GM19395 (cell line): ENCODE measurements at regions not wholly inside any gene's neighbourhood (a gene's known extent, or its start where the extent isn't known, plus 50 kb on each side); places are given as distances from the start of the nearest gene placed in this dataset.

Source experiments
- ATAC-seq: cut with Tn5 transposase; IDR thresholded peaks from one replicate; pipeline ENCODE4 v1.9.1; 2021; ENCODE audit warnings: mild to moderate bottlenecking, moderate library complexity; ENCODE audit not compliant: unreplicated experiment

DNA sequence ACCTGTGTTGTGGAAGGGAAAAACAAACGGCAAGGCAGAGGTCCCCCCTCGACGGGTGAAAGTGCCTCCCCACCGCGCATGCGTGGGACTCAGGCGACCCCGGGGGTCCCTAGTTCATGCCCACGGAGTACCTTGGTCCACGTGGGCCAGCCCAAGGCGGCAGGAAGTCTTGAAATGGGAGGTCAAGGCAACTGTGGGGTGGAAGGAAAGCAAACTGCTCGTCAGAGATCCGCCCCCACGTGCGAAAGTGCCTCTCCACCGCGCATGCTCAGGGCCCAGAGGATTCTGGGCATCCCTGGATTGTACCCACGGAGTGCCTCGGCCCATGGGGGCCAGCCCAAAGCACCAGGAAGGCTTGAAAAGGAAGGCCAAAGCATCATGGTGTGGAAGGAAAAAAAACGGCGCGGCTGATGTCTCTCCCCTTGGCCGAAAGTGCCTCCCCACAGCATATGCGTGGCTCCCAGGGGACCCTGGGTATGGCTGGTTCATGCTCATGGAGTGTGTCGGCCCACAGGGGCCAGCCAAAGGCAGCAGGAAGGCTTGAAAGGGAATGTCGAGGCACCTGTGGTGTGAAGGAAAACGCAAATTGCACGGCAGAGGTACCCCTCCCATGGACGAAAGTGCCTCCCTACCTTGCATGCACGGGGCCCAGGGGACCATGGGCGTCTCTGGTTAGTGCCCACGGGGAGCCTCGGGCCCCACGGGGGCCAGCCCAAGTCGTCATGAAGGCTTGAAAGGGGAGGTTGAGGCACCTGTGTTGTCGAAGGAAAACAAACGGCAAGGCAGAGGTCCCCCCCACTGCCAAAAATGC is 369.7 kb downstream of the ALG10 start:
- ATAC-seq, result no peak

DNA sequence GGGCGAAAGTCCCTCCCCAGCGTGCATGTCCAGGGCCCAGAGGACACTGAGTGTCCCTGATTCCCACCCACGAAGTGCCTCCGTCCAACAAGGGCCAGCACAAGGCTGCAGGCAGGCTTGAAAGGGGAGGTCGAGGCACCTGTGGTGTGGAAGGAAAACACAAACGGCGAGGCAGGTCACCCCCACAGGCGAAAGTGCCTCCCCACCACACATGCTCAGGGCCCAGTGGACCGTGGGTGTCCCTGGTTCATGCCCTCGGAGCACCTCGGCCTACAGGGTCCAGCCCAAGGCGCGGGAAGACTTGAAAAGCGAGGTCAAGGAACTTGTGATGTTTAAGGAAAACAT is 370.4 kb downstream of the ALG10 start:
- ATAC-seq, result no peak

- no peak for ATAC-seq
These were observed 371.0 kb downstream of the ALG10 start for GRCh38 chr12:34393086-34393820.

- ATAC-seq, result no peak
These were observed 371.5 kb downstream of the ALG10 start for GRCh38 chr12:34393821-34394150.

DNA sequence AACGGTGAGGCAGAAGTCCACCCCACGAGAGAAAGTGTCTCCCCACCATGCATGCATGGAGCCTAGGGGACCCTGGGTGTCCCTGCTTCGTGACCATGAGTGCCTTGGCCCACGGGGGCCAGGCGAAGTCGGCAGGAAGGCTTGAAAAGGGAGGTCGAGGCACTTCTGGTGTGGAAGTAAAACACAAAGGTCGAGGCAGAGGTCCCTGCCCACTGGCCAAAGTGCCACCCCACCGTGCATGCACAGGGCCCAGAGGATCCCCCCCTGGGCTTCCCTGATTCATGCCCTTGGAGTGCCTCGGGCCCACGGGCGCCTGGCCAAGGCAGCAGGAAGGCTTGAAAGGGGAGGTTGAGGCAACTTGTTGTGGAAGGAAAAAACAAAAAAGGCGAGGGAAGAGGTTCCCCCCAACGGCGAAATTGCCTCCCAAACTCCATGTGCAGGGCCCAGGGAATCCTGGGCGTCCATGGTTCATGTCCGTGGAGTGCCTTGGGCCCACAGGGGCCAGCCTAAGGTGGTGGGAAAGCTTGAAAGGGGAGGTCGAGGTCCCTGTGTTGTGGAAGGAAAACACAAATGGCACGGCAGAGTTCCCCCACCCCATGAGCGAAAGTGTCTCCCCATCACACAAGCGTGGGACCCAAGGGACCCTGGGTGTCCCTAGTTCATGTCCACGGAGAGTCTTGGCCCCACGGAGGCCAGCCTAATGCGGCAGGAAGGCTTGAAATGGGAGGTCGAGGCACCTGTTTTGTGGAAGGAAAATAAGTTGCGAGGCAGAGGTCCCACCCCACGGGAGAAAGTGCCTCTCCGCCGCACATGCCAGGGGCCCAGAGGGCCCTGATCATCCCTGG is 372.1 kb downstream of the ALG10 start:
- ATAC-seq, result no peak

DNA sequence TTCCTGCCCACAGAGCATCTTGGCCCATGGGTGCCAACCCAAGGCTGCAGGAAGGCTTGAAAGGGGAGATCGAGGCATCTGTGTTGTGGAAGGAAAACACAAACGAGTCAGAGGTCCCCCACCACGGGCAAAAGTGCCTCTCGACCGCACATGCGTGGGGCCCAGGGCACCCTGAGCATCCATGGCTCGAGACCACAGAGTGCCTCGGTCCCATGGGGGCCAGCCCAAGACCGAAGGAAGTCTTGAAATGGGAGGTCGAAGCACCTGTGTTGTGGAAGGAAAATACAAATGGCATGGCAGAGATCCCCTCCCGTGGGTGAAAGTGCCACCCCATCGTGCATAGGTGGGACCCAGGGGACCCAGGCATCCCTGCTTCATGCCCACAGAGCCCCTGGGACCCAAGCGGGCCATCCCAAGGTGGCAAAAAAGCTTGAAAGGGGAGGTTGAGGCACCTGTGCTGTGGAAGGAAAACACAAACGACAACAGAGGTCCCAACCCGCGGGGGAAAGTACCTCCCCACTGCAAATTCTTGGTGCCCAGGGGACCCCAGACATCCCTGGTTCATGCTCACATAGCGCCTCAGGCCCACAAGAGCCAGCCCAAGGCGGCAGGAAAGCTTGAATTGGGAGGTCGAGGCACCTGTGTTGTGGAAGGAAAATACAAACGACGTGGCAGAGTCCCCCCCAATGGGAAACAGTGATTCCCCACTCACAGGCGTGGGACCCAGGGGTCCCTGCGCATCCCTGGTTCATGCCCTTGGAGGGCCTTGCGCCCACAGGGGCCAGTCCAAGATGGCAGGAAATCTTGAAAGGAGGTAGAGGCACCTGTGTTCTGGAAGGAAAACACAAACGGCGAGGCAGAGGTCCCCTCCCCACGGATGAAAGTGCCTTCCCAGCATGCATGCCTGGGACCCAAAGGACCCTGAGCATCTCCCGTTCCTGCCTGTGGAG is 373.0 kb downstream of the ALG10 start:
- ATAC-seq, result no peak

GRCh38 chr12:34396006-34396860 is 373.9 kb downstream of the ALG10 start:
- no peak for ATAC-seq

DNA sequence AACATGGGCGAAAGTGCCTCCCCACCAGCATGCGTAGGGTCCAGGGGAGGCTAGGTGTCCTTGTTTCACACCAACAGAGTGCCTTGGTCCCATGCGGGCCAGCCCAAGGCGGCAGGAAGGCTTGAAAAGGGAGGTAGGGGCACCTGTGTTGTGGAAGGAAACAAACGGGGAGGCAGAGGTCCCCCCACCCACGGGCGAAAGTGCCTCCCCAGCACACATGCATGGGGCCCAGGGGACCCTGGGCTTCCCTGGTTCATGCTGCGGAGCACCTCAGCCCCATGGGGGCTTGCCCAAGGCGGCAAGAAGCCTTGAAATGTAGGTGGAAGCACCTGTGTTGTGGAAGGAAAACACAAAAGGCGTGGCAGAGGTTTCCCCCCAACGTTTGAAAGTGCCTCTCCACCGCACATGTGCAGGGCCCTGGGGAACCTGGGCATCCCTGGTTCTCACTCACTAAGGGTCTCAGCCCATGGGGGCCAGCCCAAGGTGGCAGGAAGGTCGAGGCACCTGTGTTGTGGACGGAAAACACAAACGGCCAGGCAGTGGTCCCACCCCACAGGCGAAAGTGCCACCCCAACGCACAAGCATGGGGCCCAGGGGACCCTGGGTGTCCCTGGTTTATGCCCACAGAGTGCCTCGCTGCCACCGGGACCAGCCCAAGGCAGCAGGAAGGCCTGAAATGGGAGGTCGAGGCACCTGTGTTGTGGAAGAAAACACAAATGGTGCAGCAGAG is 374.7 kb downstream of the ALG10 start:
- ATAC-seq, result no peak

DNA sequence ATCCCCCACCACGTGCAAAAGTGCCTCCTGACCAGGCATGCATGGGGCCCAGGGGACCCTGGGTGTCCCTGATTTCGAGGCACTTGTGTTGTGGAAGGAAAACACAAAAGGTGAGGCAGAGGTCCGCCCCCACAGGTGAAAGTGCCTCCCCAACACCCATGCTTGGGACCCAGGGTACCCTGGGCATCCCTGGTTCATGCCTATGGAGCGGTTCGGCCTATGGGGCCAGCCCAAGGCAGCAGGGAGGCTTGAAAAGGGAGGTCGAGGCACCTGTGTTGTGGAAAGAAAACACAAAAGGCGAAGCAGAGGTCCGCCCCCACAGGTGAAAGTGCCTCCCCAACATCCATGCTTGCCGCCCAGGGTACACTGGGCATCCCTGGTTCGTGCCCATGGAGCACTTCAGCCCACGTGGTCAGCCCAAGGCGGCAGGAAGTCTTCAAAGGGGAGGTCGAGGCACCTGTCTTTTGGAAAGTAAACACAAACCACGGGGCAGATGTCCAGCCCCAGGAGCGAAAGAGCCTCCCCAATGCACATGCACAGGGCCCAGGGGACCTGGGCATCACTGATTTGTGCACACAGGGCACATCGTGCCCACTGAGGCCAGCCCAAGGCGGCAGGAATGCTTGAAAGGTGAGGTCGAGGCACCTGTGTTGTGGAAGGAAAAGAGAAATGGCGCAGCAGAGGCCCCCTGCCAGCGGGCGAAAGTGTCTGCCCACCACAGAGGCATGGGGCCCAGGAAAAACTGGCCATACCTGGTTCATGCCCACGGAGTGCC is 375.5 kb downstream of the ALG10 start:
- ATAC-seq, result no peak

GRCh38 chr12:34398366-34398705 is 376.0 kb downstream of the ALG10 start:
- ATAC-seq, result no peak

DNA sequence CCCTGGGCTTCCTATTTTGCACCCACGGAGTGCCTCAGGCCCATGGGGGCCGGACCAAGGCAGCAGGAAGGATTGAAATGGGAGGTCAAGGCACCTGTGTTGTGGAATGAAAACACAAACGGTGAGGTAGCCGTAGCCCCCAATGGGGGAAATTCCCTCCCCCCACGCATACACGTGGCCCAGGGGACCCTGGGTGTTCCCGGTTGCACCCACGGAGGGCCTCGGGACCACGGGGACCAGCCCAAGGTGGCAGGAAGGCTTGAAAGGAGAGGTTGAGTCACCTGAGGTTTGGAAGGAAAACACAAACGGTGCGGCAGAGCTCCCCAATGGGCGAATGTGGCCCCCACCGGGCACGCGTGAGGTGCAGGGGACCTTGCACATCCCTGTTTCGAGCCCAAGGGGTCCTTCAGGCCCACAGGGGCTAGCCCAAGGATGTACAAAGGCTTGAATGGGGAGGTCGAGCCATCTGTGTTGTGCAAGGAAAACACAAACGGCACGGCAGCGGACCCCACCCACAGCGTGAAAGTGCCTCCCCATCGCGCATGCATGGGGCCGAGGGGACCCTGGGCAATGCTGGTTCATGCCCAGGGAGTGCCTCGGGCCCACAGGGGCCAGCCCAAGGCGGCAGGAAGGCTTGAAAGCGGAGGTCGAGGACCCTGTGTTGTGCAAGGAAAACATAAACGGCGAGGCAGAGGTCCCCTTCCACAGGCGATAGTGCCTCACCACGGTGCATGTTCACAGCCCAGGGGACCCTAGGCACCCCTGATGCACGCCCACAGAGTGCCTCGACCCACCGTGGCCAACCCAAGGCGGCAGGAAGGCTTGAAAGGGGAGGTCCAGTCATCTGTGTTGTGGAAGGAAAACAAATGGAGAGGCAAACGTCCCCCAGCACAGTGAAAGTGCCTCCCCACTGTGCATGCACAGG is 376.7 kb downstream of the ALG10 start:
- no peak for ATAC-seq

GRCh38 chr12:34399631-34400410 is 377.5 kb downstream of the ALG10 start:
- no peak for ATAC-seq

GRCh38 chr12:34400411-34400881 is 378.1 kb downstream of the ALG10 start:
- ATAC-seq, result no peak

- no peak for ATAC-seq
These were observed 378.8 kb downstream of the ALG10 start for GRCh38 chr12:34400986-34401658.

DNA sequence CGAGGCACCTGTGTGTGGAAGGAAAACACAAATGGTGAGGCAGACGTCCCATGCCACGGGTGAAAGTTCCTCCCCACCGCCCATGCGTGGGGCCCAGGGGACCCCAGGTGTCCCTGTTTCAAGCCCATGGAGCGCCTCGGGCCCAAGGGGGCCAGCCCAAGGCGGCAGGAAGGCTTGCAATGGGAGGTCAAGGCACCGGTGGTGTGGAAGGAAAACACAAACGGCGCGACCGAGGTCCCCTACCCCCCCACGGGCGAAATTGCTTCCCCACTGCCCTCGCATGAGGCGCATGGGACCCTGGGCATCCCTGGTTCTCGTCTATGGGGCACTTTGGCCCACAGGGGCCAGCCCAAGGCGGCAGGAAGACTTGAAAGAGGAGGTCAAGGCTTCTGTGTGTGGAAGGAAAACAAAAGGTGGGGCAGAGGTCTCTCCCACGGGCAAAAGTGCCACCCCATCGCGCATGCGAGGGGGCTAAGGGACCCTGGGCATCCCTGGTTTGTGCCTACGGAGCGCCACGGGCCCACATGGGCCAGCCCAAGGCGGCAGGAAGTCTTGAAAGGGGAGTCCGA is 379.4 kb downstream of the ALG10 start:
- no peak for ATAC-seq
